Tibial nerve (tissue), 4 donors: ENCODE measurements at regions not wholly inside any gene's neighbourhood (a gene's known extent, or its start where the extent isn't known, plus 50 kb on each side); places are given as distances from the start of the nearest gene placed in this dataset.

Experiments used
- DNase-seq, 2 donors: peaks; one replicate each; pipeline ENCODE4 v3.0.0-alpha.2; 2019; ENCODE audit warnings: low spot score in 2 of 2
- H3K27ac ChIP-seq, 4 donors: fragments of 200-600 bp; sonication (generic) in 3 of 4; one replicate each; pipeline ENCODE4 v1.5.1; 2017 to 2019; ENCODE audit warnings: mild to moderate bottlenecking in 1 of 4
- H3K27me3 ChIP-seq, 2 donors: fragments of 200-600 bp; sonication (generic) in 1 of 2; one replicate each; pipeline versions ENCODE4 v1.5.1 to v1.6.0; 2017 to 2019
- H3K36me3 ChIP-seq, 3 donors: fragments of 200-600 bp; sonication (generic); one replicate each; pipeline ENCODE4 v1.5.1; 2018 to 2019
- H3K4me1 ChIP-seq, 4 donors: fragments of 200-600 bp; sonication (generic) in 3 of 4; one replicate each; pipeline ENCODE4 v1.5.1; 2017 to 2019
- H3K4me3 ChIP-seq, 4 donors: fragments of 200-600 bp; sonication (generic) in 3 of 4; one replicate each; pipeline ENCODE4 v1.5.1; 2017 to 2019; ENCODE audit warnings: mild to moderate bottlenecking in 1 of 4, moderate library complexity in 1 of 4
- H3K9me3 ChIP-seq, 4 donors: fragments of 200-600 bp; sonication (generic) in 3 of 4; one replicate each; pipeline ENCODE4 v1.5.1; 2017 to 2019
- EP300 ChIP-seq, 2 donors: sonication (generic); formaldehyde crosslinking; IDR thresholded peaks; one replicate each; pipeline ENCODE4 v1.6.1; 2017; ENCODE audit warnings: antibody characterized with exemption in 2 of 2, mild to moderate bottlenecking in 1 of 2
- POLR2A ChIP-seq, 2 donors: fragments of 450-650 bp; IDR thresholded peaks; one replicate each; pipeline ENCODE4 v1.6.1; 2017; ENCODE audit warnings: antibody characterized with exemption in 2 of 2, mild to moderate bottlenecking in 2 of 2, moderate library complexity in 2 of 2
- WGBS, 2 donors: methylation state at CpG; one replicate each; pipeline ENCODE4 v1.1.5; 2018; 5-methylcytosine and 5-hydroxymethylcytosine counted together
- TF ChIP-seq, protein P1 (sequence below), 5 experiments: fragments of 200-600 bp in 3 of 5; fragments of 450-650 bp in 2 of 5; sonication (generic) in 3 of 5; IDR thresholded peaks; one replicate each; pipeline ENCODE4 v1.5.1; 2016 to 2019; ENCODE audit warnings: antibody characterized with exemption in 5 of 5, mild to moderate bottlenecking in 3 of 5, moderate library complexity in 2 of 5

- no peaks in the 10 kb centered on the region for H3K9me3 ChIP-seq
- no peak for TF ChIP-seq POLR2A (IDR thresholded peaks at IDR 0.05)
- TF ChIP-seq EP300 (IDR thresholded peaks at IDR 0.05), result no peak
- TF ChIP-seq, protein P1, sequence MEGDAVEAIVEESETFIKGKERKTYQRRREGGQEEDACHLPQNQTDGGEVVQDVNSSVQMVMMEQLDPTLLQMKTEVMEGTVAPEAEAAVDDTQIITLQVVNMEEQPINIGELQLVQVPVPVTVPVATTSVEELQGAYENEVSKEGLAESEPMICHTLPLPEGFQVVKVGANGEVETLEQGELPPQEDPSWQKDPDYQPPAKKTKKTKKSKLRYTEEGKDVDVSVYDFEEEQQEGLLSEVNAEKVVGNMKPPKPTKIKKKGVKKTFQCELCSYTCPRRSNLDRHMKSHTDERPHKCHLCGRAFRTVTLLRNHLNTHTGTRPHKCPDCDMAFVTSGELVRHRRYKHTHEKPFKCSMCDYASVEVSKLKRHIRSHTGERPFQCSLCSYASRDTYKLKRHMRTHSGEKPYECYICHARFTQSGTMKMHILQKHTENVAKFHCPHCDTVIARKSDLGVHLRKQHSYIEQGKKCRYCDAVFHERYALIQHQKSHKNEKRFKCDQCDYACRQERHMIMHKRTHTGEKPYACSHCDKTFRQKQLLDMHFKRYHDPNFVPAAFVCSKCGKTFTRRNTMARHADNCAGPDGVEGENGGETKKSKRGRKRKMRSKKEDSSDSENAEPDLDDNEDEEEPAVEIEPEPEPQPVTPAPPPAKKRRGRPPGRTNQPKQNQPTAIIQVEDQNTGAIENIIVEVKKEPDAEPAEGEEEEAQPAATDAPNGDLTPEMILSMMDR (IDR thresholded peaks at IDR 0.05), result no peak
- H3K4me1 ChIP-seq, result no peaks in the 10 kb centered on the region
- no peak overlapping the region for H3K4me3 ChIP-seq
- no peaks in the 10 kb centered on the region for H3K27me3 ChIP-seq
- no peaks in the 10 kb centered on the region for H3K36me3 ChIP-seq
- DNase-seq, result no peak
- no peak overlapping the region for H3K27ac ChIP-seq
- WGBS, 2 donors, result 44 to 45% methylated on average over 1 of the region's 1 CpG
Observed at GRCh38 chr5:155885199-155885598, 441.8 kb upstream of the SGCD start.

DNA sequence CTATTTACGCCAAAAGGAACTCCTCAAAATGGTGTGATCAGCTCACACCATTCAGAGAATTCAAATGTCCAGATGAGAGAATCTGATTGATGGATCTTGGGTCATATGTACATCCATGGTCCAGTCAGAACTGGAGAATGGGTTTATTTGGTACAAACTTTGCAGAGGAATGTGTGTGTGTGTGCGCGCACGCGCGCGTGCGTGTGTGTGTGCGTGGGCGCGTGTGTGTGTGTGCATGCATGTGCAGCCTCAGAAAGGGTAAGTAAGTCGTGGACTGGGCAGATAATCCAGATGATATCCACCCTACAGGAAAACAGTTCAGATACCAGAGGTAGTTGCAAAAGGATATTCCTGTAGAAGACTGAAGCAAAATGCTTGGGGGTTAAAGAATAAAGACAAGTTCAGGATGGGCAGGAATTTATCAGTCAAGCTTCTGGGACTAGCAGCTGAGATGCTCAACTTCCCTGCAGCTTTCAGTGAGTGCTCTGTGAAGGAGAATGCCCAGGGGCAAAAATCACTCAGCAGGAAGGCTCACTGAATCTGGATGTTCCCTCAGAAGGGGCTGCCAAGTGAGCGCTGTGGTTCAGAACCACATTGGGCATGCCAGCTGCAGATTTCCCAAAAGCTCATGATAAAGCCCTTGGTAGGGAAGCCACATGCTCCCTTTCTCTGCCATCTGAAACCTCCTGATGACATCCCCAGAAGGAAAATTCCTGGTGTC, 440.5 kb upstream of the SGCD start:
- no peak overlapping the region for H3K4me3 ChIP-seq
- no peak for DNase-seq
- no peak overlapping the region for H3K27ac ChIP-seq
- WGBS, 2 donors, result 86 to 93% methylated on average over 13 of the region's 13 CpGs
- no peaks in the 10 kb centered on the region for H3K9me3 ChIP-seq
- H3K4me1 ChIP-seq, result no peaks in the 10 kb centered on the region
- TF ChIP-seq POLR2A (IDR thresholded peaks at IDR 0.05) (no peak), EP300 (IDR thresholded peaks at IDR 0.05) (no peak)
- TF ChIP-seq, protein P1 (IDR thresholded peaks at IDR 0.05), result no peak
- no peaks in the 10 kb centered on the region for H3K36me3 ChIP-seq
- no peaks in the 10 kb centered on the region for H3K27me3 ChIP-seq

DNA sequence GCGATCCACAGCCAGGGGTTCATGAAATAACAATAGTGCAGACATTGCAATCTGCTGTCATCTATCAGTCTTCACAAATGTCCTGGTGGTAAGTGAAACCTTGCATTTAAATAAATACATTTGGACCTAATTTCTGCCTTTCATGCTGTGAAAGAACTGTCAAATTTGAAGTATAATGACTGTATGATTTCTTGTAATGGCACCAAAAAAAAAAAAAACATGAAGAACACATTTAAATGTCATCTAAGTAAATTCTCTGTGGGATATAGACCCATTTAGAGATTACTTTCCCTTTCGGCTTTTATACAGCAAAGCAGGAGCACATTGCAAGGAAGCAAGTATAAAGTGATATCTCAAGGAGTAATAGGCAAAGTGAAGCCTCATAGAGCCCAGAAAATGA, 431.5 kb upstream of the SGCD start:
- WGBS, 2 donors, result 85 to 86% methylated on average over 2 of the region's 2 CpGs
- Histone ChIP-seq H3K9me3 (no peaks in the 10 kb centered on the region), H3K36me3 (no peaks in the 10 kb centered on the region), H3K4me1 (no peaks in the 10 kb centered on the region), H3K27me3 (no peaks in the 10 kb centered on the region), H3K27ac (no peak overlapping the region), H3K4me3 (no peak overlapping the region)
- no peak for DNase-seq
- no peak for TF ChIP-seq EP300 (IDR thresholded peaks at IDR 0.05)
- TF ChIP-seq, protein P1 (IDR thresholded peaks at IDR 0.05), result no peak
- no peak for TF ChIP-seq POLR2A (IDR thresholded peaks at IDR 0.05)

GRCh38 chr5:155897761-155898160, 429.2 kb upstream of the SGCD start:
- TF ChIP-seq EP300 (IDR thresholded peaks at IDR 0.05) (no peak), POLR2A (IDR thresholded peaks at IDR 0.05) (no peak)
- TF ChIP-seq, protein P1 (IDR thresholded peaks at IDR 0.05), result no peak
- 80 to 82% methylated on average over 3 of the region's 3 CpGs for WGBS, 2 donors
- DNase-seq, result no peak
- H3K9me3 ChIP-seq, result no peaks in the 10 kb centered on the region
- no peak overlapping the region for H3K4me3 ChIP-seq
- no peaks in the 10 kb centered on the region for H3K4me1 ChIP-seq
- no peaks in the 10 kb centered on the region for H3K27me3 ChIP-seq
- no peak overlapping the region for H3K27ac ChIP-seq
- H3K36me3 ChIP-seq, result no peaks in the 10 kb centered on the region

DNA sequence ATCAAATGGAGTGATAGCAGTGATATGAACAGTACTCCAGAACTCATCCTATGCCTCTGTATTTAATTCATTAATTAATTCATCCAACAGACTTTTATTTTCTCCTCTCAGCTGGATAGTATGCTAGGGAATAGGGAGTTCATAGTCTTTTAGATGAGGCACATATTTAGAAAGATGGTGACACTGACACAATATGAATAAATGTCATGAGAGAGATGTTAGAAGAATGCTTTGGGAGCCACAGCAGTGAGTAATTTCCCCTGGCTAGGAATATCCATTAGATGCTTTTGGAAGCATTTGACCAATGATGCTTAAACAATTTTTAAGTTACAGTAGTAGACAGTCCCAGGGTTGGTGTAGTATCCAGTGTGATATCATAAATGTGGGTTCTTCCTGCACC, 428.7 kb upstream of the SGCD start:
- no peaks in the 10 kb centered on the region for H3K27me3 ChIP-seq
- H3K4me1 ChIP-seq, result no peaks in the 10 kb centered on the region
- no peak for DNase-seq
- H3K36me3 ChIP-seq, result no peaks in the 10 kb centered on the region
- H3K9me3 ChIP-seq, result no peaks in the 10 kb centered on the region
- H3K27ac ChIP-seq, result no peak overlapping the region
- no peak for TF ChIP-seq POLR2A (IDR thresholded peaks at IDR 0.05)
- TF ChIP-seq EP300 (IDR thresholded peaks at IDR 0.05), result no peak
- TF ChIP-seq, protein P1 (IDR thresholded peaks at IDR 0.05), result no peak
- no peak overlapping the region for H3K4me3 ChIP-seq
